GM19025 (cell line): ENCODE measurements at regions not wholly inside any gene's neighbourhood (a gene's known extent, or its start where the extent isn't known, plus 50 kb on each side); places are given as distances from the start of the nearest gene placed in this dataset.
"Not testable (repeated sequence)": the region's sequence is repeated elsewhere in the genome, so short reads cannot be mapped to it uniquely, and the experiment has no call there.

ENCODE experiments used
- ATAC-seq: cut with Tn5 transposase; IDR thresholded peaks from one replicate; pipeline ENCODE4 v1.9.1; 2021; ENCODE audit warnings: mild to moderate bottlenecking, low read depth, moderate library complexity; ENCODE audit not compliant: unreplicated experiment

DNA sequence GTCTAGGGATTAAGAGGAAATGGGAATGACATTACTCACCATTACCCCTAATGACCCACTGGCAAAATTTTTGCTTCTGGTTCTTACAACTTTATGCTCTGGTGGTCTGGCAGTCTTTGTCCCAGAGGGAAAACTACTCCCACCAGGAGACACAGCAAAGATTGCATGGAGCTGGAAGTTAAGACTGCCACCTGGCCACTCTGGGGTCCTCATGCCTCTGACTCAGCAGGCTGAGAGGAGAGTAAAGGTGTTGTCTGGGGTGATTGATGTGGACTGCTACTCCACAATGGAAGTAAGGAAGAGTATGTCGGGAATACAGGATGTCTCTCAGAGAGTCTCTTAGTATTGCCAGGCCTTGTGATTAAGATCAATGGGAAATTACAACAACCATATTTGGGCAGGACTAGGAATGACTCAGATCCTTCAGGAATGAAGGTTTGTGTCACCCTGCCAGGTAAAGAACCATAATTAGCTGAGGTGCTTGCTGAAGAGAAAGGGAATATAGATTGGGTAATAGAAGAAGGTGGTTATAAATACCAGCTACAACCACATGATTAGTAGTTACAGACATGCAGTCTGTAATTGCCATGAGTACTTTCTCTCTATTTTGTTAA is 215.5 kb downstream of the GPAT3 start:
- no peak for ATAC-seq

DNA sequence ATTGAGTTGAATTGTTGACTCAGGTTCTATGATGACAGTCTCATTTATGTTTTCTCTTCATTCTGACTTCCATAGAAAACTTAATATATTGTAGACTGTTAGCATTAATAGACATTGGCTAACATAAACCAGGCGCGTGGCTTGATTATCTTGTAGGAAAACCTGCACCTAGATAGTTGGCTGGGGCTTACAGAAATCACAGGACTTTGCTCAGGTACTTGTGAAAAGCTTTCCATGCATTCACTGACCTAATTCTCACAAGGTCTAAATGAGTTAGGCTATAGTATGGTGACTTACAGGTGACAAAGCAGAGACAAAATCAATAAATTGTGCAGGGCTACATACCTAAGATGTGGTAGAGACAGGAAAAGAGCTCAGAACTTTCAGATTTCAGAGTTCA is 212.8 kb downstream of the GPAT3 start:
- ATAC-seq: no peak

DNA sequence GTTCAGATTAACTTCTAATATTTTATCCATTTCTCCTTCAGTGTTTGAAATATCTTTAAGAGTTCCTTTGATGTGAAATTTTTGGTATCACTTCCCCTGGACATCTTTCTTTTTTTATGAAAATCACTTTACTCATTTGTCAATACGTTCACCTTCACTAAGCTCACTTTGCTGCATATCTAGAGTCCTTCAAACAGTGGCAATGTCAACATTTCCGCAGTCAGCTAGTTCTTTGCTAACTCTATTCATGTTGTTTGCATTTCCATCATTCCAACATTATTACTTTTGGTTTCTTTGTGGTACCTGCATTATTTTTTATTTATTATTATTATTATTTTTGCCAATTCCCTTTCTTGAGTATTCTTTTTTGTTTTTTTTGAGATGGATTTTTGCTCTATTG is 203.0 kb downstream of the GPAT3 start:
- no peak for ATAC-seq

DNA sequence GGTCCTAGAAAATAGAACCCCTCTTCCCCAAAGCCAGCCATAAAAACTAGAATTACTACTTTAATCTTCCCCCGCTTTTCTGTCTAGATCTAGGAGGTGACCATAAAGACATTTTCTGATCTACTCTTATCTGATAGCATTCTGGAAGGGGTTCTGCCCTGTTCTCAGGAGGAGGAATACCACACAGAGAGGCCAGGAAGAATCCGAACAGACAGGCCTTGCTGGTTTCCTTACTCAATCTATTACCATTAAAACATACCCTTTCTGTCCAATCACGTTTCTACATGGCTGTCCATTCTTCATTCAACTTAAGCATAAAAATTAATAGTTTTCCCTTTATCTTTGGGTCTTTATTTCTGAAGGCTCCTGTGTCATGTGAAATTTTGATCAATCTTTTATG is 198.7 kb downstream of the GPAT3 start:
- no peak for ATAC-seq

DNA sequence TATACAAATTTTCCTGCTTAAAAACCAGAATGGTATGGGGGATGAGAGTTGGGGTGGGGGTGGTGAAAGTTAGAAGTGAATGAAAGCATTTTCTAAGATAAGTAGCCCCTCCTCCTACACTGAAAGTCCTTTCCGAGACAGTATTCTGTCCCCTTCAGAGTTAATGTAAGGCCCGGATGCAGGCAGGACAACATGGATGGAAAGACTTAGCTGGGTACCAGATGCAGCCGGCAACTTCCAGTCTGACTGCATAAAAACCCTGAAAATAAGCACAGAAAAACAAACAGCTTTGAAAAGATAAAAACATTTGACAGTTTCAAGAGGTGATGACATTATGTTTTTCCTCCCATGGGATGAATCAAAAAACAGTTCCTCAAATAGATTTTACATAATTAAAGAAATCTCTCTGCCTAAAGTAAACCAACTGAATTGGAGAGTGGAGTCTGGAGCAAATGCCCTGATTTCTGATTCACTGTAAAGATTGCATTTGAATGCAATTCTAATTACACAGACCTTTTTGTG is 196.3 kb downstream of the GPAT3 start:
- no peak for ATAC-seq

DNA sequence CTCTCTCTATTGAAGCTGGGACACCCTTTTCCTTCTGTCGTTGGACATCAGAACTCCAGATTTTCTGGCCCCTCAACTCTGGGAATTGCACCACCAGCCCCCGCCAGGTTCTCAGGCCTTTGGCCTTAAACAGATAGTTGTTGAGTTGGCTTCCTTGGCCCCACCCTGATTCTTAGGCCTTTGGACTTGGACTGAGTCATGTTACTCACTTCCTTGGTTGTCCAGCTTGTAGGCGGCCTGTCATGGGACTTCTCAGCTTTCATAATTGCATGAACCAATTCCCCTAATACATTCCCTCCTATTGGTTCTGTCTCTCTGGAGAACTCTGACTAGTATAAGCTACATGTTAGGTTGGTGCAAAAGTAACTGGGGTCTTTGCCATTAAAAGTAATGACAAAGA is 195.7 kb downstream of the GPAT3 start:
- ATAC-seq: no peak

DNA sequence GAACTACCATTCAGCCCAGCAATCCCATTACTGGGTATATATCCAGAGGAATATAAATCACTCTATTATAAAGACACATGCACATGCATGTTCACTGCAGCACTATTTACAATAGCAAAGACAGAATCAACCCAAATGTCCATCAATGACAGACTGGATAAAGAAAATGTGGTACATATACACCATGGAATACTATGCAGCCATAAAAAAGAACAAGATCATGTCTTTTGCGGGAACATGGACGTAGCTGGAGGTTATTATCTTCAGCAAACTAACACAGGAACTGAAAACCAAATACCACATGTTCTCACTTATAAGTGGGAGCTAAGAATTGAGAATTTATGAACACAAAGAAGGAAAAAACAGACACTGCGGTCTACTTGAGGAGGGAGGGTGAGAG is 195.1 kb downstream of the GPAT3 start:
- not testable (repeated sequence) for ATAC-seq

DNA sequence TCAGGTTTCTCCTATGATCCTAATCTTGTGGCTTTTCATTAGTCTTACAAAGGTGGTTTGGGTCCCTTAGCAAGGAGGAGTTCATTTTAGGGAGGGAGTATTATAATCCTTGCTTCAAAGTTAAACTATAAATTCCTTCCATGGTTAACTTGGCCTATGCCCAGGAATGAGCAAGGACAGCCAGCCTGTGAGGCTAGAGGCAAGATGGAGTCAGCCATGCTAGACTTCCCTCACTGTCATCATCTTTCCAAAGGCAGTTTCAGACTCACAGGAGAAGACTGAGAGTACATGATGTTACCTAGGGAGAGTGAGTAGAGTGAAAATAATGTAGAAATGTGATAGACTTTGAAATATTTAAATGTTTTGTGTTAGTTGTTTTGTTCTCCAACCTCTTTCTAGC is 192.3 kb downstream of the GPAT3 start:
- ATAC-seq: no peak

DNA sequence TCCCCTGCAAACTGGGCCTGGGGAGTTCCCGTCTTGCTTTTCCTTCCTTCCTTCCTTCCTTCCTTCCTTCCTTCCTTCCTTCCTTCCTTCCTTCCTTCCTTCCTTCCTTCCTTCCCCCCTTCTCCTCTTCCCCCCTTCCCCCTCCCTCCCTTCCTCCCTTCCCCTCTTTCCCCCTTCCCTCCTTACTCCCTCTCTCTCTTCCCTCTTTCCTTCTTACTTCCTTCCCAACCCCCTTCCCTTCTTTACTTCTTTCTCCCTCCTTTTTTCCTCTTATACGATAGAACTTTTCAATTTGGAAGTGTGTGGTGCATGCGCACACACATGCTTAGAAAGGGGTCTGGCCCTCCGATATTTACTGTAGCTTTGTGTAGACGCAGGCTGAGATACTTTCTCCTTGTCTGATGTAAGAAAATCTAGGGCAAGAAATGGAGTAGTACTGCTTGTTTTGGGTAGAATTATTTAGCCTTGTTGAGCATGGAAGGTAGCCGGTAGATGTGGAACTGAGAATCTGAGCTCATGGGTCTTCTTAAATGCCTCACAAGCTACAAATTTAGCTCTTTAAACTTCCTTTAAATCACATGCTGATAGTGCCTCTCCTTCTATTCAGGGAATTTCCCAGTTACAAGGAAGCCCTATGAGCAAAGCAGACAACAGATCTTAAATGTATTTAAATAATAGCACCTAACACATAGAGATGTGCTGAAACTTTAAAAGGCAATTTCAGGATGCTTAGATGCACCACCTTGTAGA is 189.6 kb downstream of the GPAT3 start:
- no peak for ATAC-seq

DNA sequence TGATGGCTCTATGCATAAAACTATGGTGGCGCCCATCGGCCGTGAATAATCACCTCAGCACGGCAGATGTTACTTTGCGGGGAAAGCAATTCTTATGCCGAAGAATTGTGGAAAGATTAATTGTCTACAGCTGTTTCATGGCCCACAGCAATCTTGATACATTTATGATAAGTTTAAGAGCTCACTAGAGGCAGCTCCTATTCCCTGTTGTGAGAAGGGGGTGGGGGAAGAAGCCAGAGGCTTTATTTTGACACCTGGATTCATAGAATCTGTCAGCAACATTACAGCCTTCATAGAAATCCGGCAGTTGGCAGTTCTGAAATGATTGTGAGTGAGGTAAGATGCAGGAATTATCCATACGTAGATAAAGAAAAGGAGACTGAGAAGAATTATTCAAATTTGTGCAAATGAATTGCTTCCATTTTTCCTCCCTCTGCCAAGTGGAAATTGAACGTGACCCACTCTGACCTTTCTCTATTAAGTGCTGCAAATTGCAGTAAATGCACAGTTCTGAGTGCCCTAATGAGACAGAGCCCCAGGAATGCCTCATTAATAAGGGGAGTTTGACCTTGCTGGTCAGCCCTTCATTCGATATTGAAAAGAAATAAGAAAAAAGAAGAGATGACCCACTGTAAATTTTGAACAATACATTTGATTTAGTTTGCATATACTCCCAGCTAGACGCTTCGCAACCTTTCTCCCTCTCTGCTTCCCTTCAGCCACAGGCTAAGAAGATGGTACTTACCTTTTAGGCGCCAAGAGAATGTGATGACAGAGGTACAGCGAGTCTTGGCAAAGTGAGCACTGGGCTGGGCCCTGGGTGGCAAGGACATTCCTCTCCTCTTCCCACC is 188.8 kb downstream of the GPAT3 start:
- ATAC-seq: no peak

DNA sequence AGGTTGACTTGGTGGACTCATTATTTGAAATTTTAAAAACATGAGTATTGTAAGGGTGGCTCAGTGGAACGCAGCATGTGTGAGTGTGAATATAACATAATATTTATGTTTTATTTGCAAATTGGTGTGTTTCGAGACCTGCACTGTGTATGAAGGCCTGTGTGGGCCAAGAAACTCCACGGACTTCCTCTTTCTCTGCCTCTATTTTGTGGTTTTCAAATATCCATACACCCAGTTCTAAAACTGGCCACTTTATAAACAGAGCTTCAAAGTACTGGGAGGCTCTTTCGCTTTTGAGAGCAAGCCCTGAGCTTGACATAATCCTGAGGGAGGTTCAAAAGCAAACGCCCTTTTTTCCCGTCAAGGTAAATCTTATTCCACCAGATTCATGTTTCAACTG is 187.7 kb downstream of the GPAT3 start:
- no peak for ATAC-seq

DNA sequence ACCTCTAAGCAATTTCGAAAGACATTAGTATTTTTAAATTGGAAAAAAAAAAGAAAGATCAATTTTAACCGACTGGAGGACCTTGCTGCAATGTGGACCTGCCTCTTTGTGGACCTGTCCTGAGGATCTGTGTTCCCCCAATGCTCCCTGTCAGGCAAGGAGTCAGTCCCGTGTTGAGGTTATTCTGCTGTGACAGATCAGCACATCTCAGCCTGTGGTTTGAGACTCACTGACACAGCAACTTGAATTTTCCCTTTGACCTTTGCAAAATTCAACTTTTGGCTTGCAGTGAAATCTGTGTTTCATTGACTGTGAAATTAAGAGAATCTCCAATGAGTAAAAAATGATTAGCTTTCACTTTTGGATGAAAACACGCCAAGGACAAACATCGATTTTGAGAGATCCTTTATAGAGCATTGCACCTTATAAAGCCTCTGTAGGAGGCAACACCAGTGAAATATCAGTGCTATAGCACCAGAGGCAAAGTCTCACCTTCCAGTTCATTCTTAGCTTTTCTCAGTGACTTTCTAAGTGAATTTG is 186.9 kb downstream of the GPAT3 start:
- ATAC-seq: no peak

DNA sequence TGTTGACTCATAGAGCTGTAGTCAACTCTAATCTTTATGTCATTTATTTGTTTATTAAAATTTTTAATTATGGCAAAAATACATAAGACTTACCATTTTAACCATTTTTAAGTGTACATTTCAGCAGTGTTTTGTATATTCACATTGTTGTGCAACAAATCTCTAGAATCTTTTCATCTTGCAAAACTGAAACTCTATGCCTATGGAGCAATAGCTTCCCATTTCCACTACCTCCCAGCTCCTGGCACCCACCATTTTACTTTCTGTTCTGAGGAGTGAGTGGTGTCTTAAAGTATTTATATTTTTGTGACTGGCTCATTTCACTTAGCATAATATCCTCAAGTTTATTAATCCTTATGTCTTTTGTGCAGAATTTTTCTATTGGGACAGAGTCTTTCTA is 181.0 kb downstream of the GPAT3 start:
- no peak for ATAC-seq

DNA sequence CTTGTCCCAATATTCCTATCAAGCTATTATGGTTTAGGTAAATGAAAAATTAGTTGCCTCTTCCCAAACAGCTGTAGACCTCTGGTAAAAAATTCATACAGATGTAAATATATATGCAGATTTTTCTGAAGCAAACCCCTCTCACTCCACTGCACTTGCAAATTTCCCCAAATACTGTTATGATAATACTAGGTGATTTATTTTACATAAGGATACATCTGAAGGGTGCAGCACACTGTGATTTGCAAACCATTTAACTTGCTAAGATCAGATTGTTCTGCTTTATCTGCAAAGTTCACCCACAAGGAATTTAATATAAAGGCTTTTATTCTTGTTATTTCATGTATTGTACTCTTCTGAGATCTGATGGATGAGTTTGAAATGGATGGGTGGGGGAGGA is 177.0 kb downstream of the GPAT3 start:
- ATAC-seq: no peak

DNA sequence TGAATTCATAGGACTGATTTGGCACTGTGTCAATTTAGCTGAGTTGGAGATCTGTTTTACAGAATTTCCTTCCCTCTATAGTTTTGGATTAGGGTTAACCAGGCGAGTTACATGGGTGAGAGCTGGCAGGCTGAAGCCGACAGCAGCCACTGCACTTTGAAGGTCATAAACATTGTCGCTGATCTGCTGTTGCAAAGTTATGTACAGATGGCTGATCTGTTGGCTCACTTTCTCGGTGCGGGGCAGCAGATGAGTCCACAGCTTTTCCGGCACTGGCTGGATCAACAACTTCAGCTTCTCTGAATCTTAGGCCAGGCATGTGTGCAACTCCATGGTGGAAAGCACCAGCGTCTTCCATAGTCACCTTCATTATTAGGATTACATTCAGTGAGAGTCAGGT is 173.7 kb downstream of the GPAT3 start:
- ATAC-seq: no peak

DNA sequence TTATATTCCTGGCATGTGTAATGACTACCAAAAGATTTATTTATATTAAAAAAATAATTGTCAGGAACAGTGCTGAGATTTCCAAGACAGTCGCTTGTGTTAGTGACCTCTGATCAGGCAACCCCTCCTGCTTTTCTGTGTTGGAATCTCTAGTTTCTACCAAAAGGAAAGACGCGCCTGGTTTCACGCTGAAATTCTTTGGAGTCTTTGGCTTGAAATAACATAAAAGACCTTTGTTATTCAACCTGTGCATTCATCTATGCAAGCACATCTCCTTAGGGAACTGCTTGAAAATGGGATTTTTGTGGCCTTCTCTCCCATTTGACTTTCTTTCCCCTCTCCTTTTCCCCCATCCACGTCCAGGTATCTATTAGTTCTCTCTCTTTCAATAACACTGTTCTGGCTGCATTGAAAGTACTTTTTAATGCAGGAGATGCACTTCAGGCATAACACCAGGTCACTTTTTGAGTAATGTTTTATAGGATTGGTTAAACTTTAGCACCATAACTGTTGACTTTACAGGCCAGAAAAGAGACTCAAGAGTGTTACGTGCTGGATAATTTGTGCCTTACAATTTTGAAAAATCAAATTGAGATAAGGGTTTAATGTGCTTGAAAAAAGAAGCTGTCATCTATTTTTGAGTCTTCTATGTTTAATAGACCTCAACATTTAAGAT is 172.7 kb downstream of the GPAT3 start:
- ATAC-seq: no peak

DNA sequence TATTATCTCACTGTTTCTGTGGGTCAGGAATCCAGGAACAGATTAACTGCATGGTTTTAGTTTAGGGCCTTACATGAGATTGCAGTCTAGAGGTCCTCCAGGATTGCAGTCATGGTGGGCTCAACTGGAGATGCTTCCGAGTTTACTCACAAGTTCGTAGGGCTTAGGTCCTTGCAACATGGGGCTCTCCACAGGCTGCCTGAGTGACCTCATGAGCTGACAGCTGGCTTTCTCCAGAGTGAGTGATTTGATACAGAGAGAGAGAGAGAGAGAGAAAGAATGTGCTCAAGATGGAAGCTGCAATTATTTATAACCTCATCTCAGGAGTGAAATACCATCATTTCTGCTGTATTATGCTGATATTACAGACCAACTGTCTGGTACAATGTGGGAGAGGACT is 168.9 kb downstream of the GPAT3 start:
- ATAC-seq: no peak

DNA sequence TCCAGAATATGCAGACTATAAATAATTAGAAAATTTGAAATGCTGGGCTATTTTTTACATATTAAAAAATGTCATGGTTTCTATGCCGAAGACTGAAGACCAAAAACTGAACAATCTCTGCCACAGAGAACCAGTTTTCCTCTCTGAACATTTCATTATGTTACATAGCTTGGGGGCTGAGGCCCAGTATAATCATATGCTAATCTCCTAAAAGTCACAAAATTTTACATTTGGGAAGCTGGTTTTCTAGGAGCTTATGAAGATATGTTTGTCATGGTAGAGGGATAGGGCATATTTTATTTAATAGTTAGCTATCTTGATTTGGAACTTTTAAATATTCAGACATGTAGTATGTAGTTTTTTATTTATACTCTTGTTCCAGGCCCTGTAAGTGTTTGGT is 167.8 kb downstream of the GPAT3 start:
- ATAC-seq: no peak

DNA sequence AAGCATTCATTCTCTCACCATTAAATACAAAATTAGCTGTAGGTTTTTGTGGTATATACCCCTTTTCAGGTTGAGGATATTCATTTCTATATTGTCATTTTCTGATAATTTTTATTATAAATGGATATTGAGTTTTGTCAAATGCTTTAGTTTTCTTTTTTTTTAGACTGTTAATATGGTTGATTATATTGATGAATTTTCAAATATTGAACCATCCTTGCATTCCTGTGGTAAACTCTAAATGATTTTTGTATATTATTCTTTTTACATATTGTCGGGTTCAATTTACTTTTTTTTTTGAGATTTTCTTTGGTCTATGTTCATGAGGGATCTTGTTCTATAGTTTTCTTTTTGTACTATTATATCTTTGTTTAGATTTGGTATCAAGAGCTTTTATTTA is 165.1 kb downstream of the GPAT3 start:
- ATAC-seq: no peak

DNA sequence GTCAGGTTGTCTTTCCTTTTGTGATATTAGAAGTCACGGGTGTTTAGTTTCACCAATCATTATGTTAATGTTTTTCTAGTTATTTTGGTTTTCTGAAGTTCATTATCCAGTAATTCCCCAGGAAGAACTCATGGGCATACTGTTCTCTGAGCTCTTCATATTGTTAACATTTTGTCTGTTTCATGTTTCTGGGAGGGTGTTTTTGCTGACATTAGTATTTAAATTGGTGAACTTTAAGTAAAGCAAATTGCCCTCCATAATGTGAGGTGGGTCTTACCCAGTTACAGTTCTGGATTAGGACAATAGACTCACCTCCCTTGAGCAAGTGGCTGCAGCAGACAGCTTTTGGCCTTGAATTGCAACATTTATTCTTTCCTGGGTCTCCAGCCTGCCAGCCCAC is 163.4 kb downstream of the GPAT3 start:
- ATAC-seq: no peak

DNA sequence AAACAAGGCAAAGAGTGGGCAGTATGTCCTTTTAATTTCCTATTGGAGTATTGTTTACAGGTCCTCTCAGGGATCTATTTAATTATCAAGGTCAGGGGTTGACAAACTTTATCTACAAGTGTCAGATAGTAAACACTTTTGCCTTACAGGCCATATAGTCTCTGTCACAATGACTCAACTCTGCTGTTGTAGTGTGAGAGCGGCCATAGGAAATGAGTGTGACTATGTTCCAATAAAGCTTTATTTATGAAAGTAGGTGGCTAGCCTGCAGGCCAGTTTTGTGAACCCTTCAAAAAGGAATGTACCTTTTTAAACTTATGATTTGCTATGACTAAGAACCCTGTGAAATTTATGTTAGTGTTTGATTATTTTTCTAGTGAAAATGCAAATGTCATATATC is 156.1 kb downstream of the GPAT3 start:
- no peak for ATAC-seq
